ENCODE measurements at regions not wholly inside any gene's neighbourhood (a gene's known extent, or its start where the extent isn't known, plus 50 kb on each side); places are given as distances from the start of the nearest gene placed in this dataset.

GRCh38 chr16:64440421-64440831 lies 681.4 kb downstream of the CDH11 start:
- TF ChIP-seq CTCF (IDR thresholded peaks at IDR 0.05) (no peak), POLR2AphosphoS5 (IDR thresholded peaks at IDR 0.05; ENCODE audit: low read depth, low read length) (no peak), TCF7L2 (IDR thresholded peaks at IDR 0.05; ENCODE audit: low read depth, low read length) (no peak)
